ENCODE measurements at regions not wholly inside any gene's neighbourhood (a gene's known extent, or its start where the extent isn't known, plus 50 kb on each side); places are given as distances from the start of the nearest gene placed in this dataset.

DNA sequence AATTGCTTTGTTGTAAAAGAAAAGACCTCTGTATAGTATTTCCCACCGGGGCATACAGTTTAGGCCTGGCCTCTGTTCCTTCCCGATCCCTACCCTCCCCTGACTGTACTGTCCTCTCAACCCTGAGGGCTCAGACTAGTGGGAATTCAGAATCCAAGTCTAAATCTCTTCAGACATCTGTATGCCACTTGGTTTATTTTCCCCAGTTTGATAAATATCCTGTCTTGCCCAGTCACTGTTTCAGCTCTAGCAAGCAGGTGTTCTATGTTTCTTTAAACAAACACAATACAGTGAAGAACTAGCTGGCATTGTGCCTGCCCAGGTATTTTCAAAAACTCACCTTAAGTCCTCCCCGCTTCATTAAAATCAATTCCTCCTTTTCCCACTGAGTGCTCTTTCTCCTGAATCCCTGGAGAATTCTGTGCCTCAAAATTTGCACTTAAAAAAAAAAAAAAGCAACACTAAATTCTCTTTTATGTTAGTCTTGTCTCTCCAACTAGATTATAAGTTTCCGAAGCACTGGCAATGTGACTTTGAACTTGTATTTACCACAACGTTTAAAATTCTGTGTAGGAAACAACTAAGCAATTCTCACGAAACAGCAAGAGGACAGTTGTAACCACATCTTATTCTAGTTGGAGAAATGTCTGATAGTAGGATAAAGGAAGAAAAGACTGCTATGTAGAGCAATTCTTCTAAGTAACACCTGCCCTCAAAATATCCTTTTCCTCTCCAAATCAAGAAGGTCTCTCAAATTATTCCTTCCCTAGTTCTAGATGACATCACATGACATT, 112.0 kb upstream of the CARMIL1 start:
- no peak for DNase-seq

DNA sequence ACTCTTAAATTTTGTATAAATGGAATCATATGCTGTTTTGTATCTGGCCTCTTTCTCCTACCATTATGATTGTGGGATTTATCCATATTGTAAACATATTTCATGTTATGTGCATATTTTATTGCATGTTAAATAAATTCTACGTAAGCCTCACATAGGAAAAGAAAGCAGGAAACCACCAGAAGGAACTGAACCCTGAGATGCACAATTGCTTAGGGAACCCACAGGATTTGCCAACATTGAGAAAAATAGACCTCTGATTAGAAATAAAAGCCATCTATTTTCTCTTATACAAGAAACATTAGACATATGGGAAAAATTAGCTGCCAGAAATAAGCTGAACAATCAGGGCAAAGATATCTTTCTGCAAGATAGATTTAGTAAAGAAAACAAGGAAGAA, 111.2 kb upstream of the CARMIL1 start:
- DNase-seq, result no peak

DNA sequence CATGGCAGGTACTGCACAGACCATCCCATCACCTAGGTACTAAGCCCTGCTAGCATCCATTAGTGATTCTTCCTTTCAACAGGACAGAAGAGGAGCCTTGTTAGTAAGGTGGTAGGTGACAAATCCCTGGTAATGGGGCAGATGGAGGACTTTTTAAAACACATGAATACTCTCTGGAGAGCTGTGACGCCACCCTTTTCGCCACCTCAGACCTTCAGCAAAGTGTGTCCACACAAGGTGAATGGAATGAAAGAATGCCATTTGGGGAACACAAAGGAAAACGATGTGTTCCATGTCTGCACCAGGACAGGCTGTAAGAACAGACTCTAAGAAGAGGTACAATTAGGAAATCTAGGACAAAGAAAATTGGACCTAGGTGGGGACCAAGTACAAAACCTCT, 110.5 kb upstream of the CARMIL1 start:
- DNase-seq, result no peak

DNA sequence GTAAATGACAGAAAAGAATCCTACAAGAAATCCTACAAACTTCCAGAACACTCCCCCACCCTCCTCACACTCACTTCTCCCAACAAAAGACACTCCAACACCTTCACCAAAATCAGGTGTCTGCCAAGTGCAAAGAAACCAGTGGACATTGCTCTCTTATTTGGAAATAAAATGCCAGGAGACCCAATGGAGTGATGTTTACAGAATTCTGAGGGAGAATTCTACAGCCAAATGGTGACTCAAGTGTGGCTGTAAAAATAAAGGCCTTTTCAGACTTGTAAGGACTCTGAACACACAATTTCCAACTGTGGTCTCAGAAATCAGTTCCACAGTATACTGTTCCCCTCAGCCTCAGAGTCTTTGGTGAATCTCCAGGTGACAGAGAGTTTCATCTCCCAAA, 109.6 kb upstream of the CARMIL1 start:
- no peak for DNase-seq

DNA sequence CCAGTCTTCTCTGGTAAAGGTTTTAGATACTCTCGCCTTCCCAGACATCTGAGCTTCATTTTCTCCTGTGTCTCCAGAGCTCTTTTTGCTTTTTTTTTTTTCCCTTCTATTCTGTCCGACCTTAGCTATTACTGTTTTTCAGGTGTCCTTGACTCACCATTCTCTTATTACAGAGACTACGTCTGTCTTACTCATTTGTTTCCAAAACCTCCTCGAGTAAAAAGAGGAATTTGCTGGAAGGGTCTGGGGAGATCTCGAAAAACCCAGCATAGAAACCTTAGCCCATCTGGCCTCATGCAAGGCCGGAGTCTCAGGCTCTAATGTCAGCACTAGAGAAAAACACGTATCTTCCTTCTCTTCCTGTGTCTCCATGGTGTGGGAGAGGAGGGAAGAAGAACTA, 109.2 kb upstream of the CARMIL1 start:
- DNase-seq, result no peak

DNA sequence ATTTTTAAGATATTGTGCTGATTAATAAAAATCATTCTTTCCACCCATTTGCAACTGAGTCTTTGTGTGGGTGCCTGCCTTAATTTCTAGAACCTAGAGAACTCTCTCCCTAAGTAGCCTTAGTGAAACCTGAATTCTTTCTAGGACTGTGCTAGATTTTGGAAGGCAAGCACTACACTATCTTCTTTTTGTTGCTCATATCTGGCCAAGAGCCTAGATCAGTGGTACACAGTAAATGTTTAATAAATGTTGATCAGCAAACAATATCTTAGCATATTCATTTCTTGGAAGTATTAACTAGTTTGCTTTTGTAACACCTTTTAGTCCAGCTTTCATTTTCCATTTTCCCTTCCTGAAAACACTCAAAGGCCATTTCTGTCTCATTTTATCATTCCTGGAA, 108.5 kb upstream of the CARMIL1 start:
- DNase-seq, result no peak

DNA sequence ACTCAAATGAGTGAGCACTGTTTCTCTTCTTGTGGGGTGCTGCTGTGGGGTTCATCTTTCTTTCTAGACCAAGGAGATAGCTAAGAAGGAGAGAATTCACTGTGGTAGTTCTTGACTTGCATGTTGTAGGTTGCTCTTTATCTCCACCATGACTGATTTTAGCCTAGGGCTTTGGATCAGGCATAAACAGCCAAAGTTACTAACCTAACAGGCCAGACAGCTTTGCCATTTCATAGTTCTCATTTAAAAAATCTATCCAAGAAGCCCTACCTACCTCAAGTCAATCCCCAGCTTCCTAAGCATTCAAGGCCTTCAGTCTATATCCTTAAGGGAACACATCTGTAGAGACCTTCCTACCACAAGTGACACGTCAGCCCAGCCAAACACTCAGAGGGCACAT, 107.9 kb upstream of the CARMIL1 start:
- DNase-seq, result no peak

DNA sequence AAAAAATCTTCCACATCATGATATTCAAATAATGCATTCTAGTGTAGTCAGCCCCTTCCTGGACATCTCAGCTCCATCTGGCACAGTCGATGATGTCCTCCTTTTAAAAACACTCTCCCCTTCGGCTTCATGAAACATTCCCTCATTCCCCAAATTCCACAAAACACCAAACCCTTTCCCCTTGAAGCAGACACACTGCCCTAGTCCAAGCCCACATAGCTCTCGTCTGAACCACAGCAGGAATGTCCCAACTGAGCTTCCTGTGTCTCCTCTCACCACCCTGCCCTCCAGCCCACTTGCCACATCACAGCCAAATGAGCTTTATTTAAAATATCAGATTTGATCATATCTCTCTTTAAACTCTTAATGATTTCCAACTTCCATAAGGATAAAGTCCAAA, 106.4 kb upstream of the CARMIL1 start:
- DNase-seq, result peak; percentile 77

DNA sequence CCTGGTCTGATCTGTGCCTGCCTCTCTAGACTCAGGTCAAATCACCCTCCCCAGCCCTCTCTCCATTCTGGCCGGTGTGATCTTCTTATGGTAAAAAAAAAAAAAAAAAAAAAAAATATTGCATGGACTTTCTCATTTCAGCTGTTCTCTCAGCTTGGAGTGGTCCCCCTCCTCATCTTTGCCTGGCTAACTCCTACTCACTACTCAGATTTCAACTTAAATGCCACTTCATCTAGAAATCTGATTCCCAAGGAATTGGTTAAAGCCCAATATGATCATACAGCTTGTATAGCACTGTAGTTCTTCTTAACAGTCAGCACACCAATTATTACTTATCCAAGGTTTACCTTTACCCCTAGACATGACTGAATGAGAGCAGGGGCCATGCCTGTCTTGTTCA, 105.9 kb upstream of the CARMIL1 start:
- no peak for DNase-seq

DNA sequence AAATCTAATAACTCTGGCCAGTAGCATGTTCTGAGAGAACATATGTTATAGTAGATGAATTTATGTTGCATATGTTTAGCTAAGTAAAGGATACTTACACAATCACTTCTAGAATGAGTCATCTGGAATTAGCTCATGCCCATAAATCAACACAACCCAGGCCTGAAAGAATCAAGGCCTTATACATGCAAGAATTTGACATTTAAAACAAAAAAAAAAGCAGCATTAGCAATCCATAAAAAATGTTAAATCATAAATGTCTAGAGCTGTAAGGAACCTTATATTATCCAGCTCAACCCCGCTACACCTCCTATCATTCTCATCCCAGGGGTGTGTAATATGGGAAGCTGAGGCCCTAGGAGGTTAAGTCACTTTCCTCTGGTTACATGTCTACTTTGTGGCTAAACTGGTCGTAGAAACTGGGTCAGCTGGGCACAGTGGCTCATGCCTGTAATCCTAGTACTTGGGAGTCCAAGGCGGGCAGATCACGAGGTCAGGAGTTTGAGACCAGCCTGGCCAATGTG, 105.2 kb upstream of the CARMIL1 start:
- DNase-seq, result peak; percentile 86

DNA sequence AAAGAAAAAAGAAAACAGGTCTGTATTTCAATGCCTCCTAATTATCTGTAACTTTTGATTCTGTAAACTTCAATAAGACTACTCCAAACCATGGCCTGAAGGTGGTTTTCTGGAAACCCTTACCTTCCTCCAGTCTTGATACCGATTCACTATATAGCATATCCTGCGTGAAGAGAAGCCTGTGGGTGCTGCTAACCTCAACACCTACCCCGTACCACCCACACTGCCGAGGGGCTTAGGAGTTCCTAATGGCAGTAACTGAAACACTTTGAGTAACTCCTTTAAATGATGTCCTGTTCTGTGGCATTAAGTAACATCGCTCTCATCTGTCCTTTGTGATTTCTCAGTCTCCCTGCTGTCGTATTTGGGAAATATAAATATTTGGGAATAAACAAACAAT, 104.5 kb upstream of the CARMIL1 start:
- no peak for DNase-seq

DNA sequence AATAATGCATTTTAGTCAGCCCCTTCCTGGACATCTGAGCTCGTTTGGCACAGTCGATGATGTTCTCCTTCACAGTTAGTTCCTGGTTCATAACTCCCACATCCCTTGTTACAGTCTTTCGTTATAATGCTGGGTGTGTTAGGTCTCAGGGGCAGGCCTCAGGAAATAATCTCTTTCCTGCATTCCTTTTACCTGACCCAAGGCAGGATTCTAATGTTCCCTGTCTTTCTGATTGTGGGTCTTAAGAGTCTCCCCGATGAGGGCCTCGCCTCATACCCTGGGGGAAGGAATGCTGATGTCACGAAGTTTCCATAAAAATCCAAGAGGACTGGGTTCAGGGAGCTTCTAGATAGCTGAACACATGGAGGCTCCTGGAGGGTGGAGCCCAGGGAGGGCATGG, 104.0 kb upstream of the CARMIL1 start:
- DNase-seq, result no peak

DNA sequence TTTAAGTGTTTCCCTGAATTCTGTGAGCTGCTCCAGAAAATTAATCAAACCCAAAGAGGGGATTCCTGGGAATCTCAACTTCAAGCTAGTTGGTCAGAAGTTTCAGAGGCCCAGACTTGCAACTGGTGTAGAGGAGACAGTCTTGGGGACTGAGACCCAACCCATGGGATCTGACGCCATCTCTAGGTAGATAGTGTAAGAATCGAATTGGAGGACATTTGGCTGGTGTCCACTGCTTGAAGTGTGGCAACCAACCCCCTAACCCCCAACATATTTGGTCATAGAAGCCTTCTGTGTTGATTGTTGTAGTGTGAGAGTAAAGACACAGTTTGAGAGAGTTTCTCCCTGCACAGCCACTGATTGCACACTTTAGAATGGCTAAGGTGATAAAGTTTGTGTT, 103.5 kb upstream of the CARMIL1 start:
- no peak for DNase-seq

DNA sequence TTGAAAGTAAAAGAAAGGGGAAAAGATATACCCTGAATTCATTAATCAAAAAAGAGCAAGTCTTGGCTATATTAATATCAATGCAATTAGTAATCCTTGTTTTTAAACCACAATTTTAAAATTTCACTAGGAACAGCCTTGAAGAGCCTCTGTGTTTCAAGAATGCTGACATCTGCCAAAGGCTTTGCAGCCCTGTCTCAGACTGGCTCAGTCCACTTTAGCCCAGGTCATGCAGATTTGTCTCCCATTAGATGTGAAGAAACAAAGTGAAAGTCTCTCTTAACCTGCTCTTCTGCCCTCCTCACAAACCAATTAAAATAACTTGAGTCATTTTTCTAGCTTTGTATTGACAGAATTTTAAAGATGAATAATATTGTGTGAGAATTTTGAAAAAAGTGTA, 102.7 kb upstream of the CARMIL1 start:
- DNase-seq, result no peak

DNA sequence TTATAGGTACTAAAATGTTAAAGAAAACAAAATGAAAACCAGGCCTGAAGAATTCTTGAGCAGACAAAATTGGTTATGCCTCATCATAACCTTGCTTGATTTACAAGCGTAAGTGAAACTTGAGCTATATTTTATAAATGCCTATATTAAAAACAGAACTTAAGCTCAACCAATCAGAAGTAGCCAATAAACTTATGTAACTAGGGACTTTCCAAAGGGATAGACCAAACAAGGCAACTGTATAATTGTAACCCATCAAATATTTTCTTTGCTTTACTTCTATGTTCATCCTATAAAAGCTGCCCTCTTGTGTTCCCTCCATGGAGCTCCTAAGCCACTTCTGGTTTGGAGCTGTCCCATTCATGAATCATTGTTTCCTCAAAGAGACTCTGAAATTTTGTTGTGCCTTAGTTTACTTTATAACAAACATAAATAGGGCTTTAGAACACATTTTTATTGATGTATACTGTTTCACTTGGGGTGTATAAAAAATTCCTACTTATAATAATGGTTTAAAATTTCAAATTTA, 101.6 kb upstream of the CARMIL1 start:
- no peak for DNase-seq

DNA sequence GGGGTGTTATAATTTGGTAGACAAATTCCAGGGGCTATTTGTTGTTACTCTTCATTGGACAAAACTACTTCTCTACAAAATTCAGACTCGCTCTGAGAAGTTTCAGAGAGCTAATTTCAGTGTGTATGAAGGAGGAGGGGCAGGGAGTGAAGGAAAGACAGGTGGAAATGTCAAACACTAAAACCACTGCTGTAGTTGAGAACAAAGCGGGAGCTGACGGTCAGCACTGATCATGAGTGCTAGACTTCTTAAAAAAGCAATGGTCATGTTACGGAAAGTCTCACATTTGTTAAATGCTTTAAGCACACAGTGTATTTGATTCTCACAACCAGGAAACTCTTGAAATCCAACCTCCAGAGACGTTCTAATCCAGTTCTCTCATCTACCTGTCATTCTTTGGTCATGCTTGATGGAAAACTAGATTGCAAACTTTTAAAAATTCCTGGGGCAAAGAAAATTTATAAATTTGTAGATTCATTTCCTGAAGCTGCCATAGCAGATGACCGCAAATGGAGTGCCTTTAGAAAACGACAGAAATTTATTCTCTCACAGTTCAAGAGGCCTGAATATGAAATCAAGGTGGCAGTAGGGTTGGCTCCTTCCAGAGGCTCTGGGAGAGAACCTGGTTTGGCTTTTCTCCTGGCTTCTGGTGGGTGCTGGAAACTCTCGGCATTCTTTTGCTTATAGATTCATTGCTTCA, 100.7 kb upstream of the CARMIL1 start:
- no peak for DNase-seq

DNA sequence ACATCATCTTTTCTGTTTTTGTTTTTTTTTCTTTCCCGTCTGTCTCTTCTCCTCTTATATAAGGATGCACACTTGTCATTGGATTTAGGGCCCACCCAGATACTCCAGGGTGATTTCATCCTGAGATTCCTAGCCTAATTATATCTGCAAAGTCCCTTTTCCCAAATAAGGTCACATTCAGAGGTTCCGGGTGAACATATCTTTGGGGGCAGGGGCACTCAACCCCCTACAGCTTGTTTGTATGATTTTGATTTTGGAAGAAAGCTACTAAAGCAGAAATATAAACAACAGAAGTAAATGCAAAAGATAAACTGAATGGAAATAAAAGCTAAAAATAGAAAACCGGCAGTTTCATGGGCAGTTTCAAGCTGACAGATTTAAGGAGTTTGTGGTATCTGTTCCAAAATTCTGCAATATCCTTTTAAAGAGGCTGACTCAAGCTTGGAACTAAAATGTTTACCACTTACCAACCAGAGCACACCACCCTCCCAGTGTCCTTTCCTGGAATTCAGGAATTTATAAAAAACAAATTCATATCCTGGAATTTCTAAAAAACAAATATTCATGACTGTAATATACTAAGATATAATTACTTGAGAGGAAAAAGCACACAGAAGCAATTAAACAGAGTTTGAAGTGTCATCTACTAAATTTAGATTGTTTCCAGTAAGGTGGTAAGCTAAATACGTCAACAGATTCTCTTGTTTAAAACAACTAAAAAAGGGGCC, 100.0 kb upstream of the CARMIL1 start:
- DNase-seq, result peak; percentile 17

DNA sequence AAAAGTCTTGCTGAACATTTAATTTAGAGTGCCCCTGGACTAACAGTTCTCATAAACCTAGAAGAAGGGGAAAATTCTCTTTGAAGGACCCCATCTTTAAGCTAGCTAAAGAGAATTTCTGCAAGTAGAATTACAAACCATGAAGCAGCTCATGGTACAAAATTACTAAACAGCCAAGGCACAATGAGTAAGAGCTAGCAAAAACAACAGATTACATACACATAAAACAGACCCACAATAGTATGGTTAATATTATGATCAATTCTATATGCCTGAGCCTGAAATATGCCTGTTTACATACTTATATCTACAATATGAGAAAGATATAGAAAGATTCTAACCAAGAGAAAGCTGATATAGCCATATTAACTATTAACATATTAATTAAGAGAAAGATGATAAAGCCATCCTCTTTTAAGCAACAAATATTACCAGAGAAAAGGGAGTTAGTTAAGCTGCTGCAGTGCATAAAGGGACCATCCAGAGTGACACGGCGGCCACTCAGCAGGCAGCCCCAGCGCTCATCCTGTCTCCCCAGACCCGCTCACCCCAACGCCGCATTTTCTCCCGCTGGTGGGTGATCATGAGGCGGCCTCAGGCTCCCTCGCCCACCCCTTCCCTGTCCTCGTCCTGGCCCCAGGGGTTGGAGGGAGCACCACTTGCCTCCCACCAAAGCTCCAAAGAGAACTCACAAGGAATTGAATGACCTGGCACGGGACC, 98.4 kb upstream of the CARMIL1 start:
- DNase-seq, result no peak

DNA sequence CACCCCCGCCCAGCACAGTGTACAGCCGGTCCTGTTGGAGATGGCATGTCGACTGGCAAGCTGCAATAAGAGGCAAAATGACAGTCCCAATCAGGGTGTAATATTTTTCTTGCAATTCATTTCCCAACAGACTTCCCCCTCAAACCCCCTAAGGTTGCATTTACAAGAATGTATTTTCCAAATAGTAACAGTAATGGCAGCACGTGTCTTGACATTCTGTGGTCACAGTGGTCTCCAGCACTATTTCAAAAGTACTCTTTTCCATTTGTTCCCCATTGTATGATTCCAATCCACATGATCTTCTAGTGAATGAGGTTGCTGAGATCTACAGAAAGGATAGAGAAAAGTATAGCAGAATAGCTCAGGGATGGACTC, 97.8 kb upstream of the CARMIL1 start:
- DNase-seq, result no peak

DNA sequence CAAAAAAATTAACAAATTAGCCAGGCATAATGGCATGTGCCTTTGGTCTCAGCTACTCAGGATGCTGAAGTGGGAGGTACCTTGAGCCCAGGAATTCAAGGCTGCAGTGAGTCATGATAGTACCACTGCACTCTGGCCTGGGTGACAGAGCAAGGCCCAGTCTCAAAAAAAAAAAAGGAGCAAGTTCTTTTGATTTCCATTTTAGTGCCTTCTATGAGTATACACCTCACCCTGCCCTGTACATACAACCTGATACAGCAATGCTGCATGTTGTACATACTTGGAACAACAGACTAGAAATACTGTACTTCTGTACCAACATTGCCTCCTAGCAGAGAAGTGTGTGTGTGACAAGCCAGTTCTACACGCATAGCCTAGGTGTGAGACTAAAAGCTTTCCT, 97.3 kb upstream of the CARMIL1 start:
- no peak for DNase-seq

DNA sequence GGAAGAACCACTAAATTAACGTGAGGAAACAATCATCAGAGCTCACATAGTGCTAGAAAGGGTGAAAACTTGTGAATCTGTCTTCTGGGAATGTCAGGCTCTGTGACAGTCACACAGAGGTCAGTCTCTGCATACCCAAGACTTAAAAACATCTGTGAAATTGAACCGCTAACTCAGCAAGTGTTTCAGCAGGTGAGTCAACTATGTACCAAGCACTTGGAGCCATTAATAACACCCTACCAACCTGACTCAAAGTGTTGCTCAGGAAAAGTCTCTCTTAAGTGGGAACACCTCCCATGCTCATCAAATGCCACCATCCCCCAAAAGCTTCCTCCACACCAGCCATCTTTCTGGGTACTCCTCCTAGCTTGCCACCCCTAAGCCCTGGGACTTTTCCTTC, 92.3 kb upstream of the CARMIL1 start:
- no peak for DNase-seq

DNA sequence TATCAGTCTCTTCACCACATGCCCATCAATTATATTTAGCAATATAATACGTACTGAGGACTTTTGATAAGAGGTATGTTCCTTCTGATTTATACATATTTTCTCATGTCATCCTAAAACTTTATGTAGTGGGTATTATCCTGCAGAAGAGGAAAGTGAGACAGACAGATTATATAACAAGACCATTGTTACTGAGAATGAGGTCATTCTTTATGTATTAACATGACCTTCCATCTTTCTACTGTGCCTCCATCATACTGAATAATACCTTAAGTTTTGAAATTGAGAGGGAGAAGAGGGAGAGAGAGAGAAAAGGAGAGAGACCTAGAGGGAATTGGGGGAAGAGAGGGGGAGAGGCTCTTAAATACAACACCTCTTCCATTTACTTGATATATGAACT, 90.9 kb upstream of the CARMIL1 start:
- DNase-seq, result no peak
